Mucosa of descending colon (tissue), 3 donors: ENCODE measurements at regions not wholly inside any gene's neighbourhood (a gene's known extent, or its start where the extent isn't known, plus 50 kb on each side); places are given as distances from the start of the nearest gene placed in this dataset.

Experiments used
- ATAC-seq: fragments of 200-7000 bp; cut with Tn5 transposase; one replicate; pipeline ENCODE4 v1.9.1; 2020; ENCODE audit warnings: mild to moderate bottlenecking, moderate library complexity
- DNase-seq, 3 donors: peaks; one replicate each; pipeline ENCODE4 v3.0.0-alpha.2; 2020
- H3K36me3 ChIP-seq: fragments of 200-600 bp; one replicate; pipeline ENCODE4 v1.8.0; 2021; ENCODE audit warnings: low read depth, mild to moderate bottlenecking
- H3K4me1 ChIP-seq: fragments of 200-600 bp; one replicate; pipeline ENCODE4 v1.8.0; 2021; ENCODE audit warnings: low read depth, mild to moderate bottlenecking
- H3K4me3 ChIP-seq: fragments of 200-600 bp; one replicate; pipeline ENCODE4 v1.8.0; 2021; ENCODE audit warnings: mild to moderate bottlenecking
- H3K9me3 ChIP-seq: fragments of 200-600 bp; one replicate; pipeline ENCODE4 v1.8.0; 2021; ENCODE audit warnings: mild to moderate bottlenecking
- intact Hi-C, 2 donors: fragments of 100-400 bp; cut with DNase I in 1 of 2; cut with micrococcal nuclease in 1 of 2; formaldehyde crosslinking; loops; one replicate each; pipeline versions ENCODE4 v1.11.0 to v1.11.1; 2022; cut with DNase I, micrococcal nuclease
- TF ChIP-seq, protein P1 (sequence below): fragments of 200-600 bp; IDR thresholded peaks from one replicate; pipeline ENCODE4 v1.8.0; 2022; ENCODE audit warnings: antibody characterized with exemption, mild to moderate bottlenecking
- donor health status: DM: no; HTN: no; CAD: no; lungs with moderate emphysema.
- donor health status: DM: no; HTN: no; CAD: no.
- donor health status: DM: no; HTN: yes; CAD: no.

DNA sequence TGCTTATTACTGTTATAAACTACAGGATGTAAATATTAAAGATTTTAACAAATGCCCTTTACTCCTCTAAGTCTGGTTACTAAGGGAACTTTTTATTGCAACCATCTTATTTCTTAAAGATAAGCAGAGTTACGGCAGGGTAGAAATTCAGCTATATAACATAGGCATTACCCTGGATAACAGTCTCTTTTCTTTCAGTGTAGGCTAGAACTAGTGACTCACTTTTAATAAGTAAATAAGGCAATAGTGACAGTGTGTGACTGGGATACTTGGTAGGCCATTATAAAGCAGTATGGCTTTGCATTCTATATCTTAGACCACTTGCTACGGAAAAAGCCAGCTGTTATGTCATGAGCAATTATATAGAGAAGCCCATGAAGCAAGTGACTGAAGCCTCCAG is 1041.0 kb upstream of the NRXN1 start:
- ATAC-seq (no peak), DNase-seq (no peak)
- Histone ChIP-seq H3K4me3 (no peak overlapping the region), H3K36me3 (no peaks in the 10 kb centered on the region), H3K9me3 (no peaks in the 10 kb centered on the region), H3K4me1 (no peaks in the 10 kb centered on the region)
- intact Hi-C loops: no loop called here
- TF ChIP-seq, protein P1, sequence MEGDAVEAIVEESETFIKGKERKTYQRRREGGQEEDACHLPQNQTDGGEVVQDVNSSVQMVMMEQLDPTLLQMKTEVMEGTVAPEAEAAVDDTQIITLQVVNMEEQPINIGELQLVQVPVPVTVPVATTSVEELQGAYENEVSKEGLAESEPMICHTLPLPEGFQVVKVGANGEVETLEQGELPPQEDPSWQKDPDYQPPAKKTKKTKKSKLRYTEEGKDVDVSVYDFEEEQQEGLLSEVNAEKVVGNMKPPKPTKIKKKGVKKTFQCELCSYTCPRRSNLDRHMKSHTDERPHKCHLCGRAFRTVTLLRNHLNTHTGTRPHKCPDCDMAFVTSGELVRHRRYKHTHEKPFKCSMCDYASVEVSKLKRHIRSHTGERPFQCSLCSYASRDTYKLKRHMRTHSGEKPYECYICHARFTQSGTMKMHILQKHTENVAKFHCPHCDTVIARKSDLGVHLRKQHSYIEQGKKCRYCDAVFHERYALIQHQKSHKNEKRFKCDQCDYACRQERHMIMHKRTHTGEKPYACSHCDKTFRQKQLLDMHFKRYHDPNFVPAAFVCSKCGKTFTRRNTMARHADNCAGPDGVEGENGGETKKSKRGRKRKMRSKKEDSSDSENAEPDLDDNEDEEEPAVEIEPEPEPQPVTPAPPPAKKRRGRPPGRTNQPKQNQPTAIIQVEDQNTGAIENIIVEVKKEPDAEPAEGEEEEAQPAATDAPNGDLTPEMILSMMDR: no peak

DNA sequence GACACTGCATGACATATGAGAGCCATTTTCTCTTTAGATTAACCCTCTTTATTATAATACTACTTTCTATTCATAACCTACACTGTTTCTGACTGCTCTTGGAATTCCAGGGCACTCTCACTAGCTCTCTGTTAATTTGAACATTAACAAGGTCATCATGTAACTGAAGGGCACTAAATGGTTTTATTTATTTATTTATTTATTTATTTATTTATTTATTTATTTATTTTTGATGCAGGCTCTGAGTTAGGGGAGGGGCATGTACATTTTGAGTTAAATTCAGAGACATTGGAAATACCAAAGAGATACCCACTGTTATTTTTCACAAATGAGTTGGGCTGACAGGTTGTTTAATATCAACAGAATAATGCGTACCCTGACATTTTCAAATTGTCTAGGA is 1038.7 kb upstream of the NRXN1 start:
- no peaks in the 10 kb centered on the region for H3K36me3 ChIP-seq
- intact Hi-C loops: no loop called here
- H3K4me1 ChIP-seq: no peaks in the 10 kb centered on the region
- H3K9me3 ChIP-seq: no peaks in the 10 kb centered on the region
- H3K4me3 ChIP-seq: no peak overlapping the region
- no peak for ATAC-seq
- no peak for DNase-seq
- TF ChIP-seq, protein P1: no peak

DNA sequence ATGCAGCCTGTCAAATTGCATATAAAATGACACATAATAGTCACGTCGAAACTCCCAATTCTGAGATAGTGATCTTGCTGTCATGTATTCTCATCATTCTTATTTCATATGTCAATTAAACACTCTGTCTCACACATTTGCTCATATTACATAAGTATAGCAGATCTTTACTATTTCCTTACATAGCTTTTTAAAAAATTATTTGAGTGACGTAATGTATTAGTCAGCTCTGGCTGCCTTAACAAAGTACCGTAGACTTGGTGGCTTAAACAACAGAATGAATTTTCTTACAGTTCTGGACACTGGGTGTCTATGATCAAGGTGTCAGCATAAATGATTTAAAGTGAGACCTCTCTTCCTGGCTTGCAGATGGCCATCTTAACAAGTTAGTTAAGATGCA is 1032.3 kb upstream of the NRXN1 start:
- Histone ChIP-seq H3K4me3 (no peak overlapping the region), H3K36me3 (no peaks in the 10 kb centered on the region), H3K9me3 (peaks cover 8% of the 10 kb centered on the region), H3K4me1 (no peaks in the 10 kb centered on the region)
- intact Hi-C loops: no loop called here
- ATAC-seq: no peak
- TF ChIP-seq, protein P1: no peak
- DNase-seq: no peak

DNA sequence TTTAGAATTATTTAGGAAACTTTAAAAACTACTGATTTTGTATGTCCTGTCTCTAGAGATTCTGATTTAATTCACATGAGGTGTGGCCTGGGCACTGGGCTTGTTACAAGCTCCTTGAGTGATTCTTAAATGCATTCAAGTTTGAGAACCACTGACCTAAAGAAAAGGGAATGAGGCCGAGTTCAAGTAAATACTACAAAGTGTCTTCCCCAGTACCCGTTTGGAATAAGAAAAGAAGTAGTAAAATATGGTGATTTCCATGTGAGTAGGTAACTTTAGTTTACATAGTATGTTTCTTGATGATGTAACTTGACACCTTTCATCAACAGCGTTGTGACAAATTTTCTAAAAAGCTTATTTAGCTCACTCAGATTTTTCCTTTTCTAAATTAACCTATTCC is 1022.9 kb upstream of the NRXN1 start:
- Histone ChIP-seq H3K4me3 (no peak overlapping the region), H3K4me1 (no peaks in the 10 kb centered on the region), H3K36me3 (no peaks in the 10 kb centered on the region), H3K9me3 (peaks cover 20% of the 10 kb centered on the region)
- no peak for ATAC-seq
- TF ChIP-seq, protein P1: no peak
- intact Hi-C loops: no loop called here
- DNase-seq: no peak

DNA sequence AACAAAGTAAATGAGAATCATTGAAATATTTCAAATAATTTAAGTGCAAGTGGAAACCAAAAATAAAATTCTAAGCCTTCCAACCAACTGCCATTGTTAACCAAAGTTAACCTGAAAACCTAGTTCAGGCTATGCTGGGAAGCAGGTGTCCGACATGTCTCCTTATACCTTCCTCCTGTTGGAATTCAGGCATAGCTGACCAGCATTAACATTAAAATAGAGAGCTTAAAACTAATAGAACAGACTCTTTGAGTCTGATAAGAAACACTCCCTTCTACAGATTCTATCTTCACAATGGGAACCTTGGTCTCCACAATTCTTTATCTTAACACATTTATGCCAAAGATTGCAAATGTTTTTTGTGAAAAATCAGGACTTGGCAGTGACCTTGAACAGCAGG is 1004.9 kb upstream of the NRXN1 start:
- intact Hi-C loops: no loop called here
- Histone ChIP-seq H3K4me3 (no peak overlapping the region), H3K4me1 (no peaks in the 10 kb centered on the region), H3K9me3 (no peaks in the 10 kb centered on the region), H3K36me3 (no peaks in the 10 kb centered on the region)
- ATAC-seq: no peak
- DNase-seq: no peak
- TF ChIP-seq, protein P1: no peak

DNA sequence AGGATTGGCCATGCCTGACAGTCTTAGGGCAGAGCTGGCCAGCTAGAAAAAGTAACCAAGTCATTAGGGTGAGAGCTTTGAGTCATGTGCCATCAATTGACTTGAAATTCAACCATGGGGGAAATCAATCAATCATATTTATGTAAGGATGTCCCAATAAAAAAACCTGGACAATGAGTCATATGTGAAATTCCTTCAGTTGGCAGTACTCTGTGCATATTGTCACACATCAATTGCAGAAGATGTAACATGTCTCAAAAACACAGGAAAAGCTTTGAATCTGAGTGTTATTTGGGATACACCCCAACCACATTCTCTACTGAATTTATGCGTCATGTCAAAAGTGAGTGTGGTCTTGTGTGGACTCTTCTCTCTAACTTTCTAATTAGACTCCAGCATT is 1004.1 kb upstream of the NRXN1 start:
- no peak for DNase-seq
- ATAC-seq: no peak
- TF ChIP-seq, protein P1: no peak
- intact Hi-C loops: no loop called here
- Histone ChIP-seq H3K4me1 (no peaks in the 10 kb centered on the region), H3K4me3 (no peak overlapping the region), H3K36me3 (no peaks in the 10 kb centered on the region), H3K9me3 (no peaks in the 10 kb centered on the region)
